ENCODE measurements at regions not wholly inside any gene's neighbourhood (a gene's known extent, or its start where the extent isn't known, plus 50 kb on each side); places are given as distances from the start of the nearest gene placed in this dataset.
A peak's percentile ranks its signal among the peaks of the same experiment; 100 is the strongest.

- no peak for DNase-seq (ENCODE audit: low read depth in 2 of 2)
These were observed 93.4 kb downstream of the TENT4A start for GRCh38 chr5:6806668-6807067.

- DNase-seq (ENCODE audit: low read depth in 2 of 2), result no peak
These were observed 95.2 kb downstream of the TENT4A start for GRCh38 chr5:6808462-6808861.

GRCh38 chr5:6810641-6811405 lies 97.6 kb downstream of the TENT4A start:
- no peak for DNase-seq (ENCODE audit: low read depth in 2 of 2)

GRCh38 chr5:6812091-6812490 lies 98.9 kb downstream of the TENT4A start:
- DNase-seq (ENCODE audit: low read depth in 2 of 2), result no peak

- no peak for DNase-seq (ENCODE audit: low read depth in 2 of 2)
These were observed 99.8 kb downstream of the TENT4A start for GRCh38 chr5:6812800-6813731.

GRCh38 chr5:6814816-6815215 lies 101.6 kb downstream of the TENT4A start:
- no peak for DNase-seq (ENCODE audit: low read depth in 2 of 2)

- DNase-seq (ENCODE audit: low read depth in 2 of 2), result no peak
These were observed 105.6 kb downstream of the TENT4A start for GRCh38 chr5:6818594-6819511.

- DNase-seq (ENCODE audit: low read depth in 2 of 2), result no peak
These were observed 106.3 kb downstream of the TENT4A start for GRCh38 chr5:6819521-6819920.

- DNase-seq (ENCODE audit: low read depth in 2 of 2), result no peak
These were observed 107.7 kb downstream of the TENT4A start for GRCh38 chr5:6820851-6821479.

- DNase-seq (ENCODE audit: low read depth in 2 of 2), result no peak
These were observed 108.8 kb downstream of the TENT4A start for GRCh38 chr5:6822068-6822467.

- DNase-seq (ENCODE audit: low read depth in 2 of 2), result no peak
These were observed 109.5 kb downstream of the TENT4A start for GRCh38 chr5:6822556-6823343.

- no peak for DNase-seq (ENCODE audit: low read depth in 2 of 2)
These were observed 110.8 kb downstream of the TENT4A start for GRCh38 chr5:6823996-6824395.

GRCh38 chr5:6825678-6826244 lies 112.5 kb downstream of the TENT4A start:
- DNase-seq (ENCODE audit: low read depth in 2 of 2), result no peak

GRCh38 chr5:6826756-6827155 lies 113.5 kb downstream of the TENT4A start:
- no peak for DNase-seq (ENCODE audit: low read depth in 2 of 2)

GRCh38 chr5:6827526-6828219 lies 114.4 kb downstream of the TENT4A start:
- DNase-seq (ENCODE audit: low read depth in 2 of 2), result peak in 1 of 2 donors; percentile 23

GRCh38 chr5:6829150-6829784 lies 116.0 kb downstream of the TENT4A start:
- no peak for DNase-seq (ENCODE audit: low read depth in 2 of 2)

- DNase-seq (ENCODE audit: low read depth in 2 of 2), result no peak
These were observed 117.5 kb downstream of the TENT4A start for GRCh38 chr5:6830643-6831239.

Measured in stimulated activated CD8-positive, alpha-beta memory T cell treated with anti-CD3 and anti-CD28 coated beads, Interleukin-7, amount 100 ng/mL, for 4 hours (primary cell).